ENCODE measurements at regions not wholly inside any gene's neighbourhood (a gene's known extent, or its start where the extent isn't known, plus 50 kb on each side); places are given as distances from the start of the nearest gene placed in this dataset.

GRCh38 chr5:8094304-8094703 lies 225.4 kb downstream of the MTRR start:
- DNase-seq (ENCODE audit: low read depth, low spot score): no peak
- no peaks in the 10 kb centered on the region for H4K20me1 ChIP-seq (ENCODE audit: control insufficient read depth, extremely low read depth, insufficient read depth, low read length)
- no peak overlapping the region for H3K4me2 ChIP-seq (ENCODE audit: control insufficient read depth, extremely low read depth, insufficient read depth, low read depth, low read length)
- H3K9me1 ChIP-seq (ENCODE audit: control insufficient read depth, extremely low read depth, insufficient read depth, low read length): no peaks in the 10 kb centered on the region
- no peak for TF ChIP-seq CTCF (optimal IDR thresholded peaks at IDR 0.05 in 1 of 3, IDR thresholded peaks at IDR 0.05 in 1 of 3, conservative IDR thresholded peaks at IDR 0.05 in 1 of 3; ENCODE audit: extremely low read depth in 1 of 3, insufficient read depth in 2 of 3, low read length in 3 of 3)
- no peak for TF ChIP-seq EZH2 (IDR thresholded peaks at IDR 0.05; ENCODE audit: low read length)
- no peaks in the 10 kb centered on the region for H3K4me1 ChIP-seq (ENCODE audit: control insufficient read depth, extremely low read depth, insufficient read depth, low read length)
- no peaks in the 10 kb centered on the region for H3K36me3 ChIP-seq (ENCODE audit: control insufficient read depth in 2 of 2, extremely low read depth in 1 of 2, insufficient read depth in 2 of 2, low read length in 2 of 2)
- no peaks in the 10 kb centered on the region for H3K9me3 ChIP-seq (ENCODE audit: control insufficient read depth, low read depth, low read length)
- H3K27ac ChIP-seq (ENCODE audit: control insufficient read depth, insufficient read depth, low read length): no peak overlapping the region
- H3K4me3 ChIP-seq (ENCODE audit: control insufficient read depth in 2 of 3, extremely low read depth in 1 of 3, insufficient read depth in 2 of 3, low read depth in 1 of 3, low read length in 3 of 3): no peak overlapping the region
- H3K79me2 ChIP-seq (ENCODE audit: control insufficient read depth, insufficient read depth, low read length): no peaks in the 10 kb centered on the region
- no peaks in the 10 kb centered on the region for H3K27me3 ChIP-seq (ENCODE audit: control insufficient read depth, extremely low read depth, insufficient read depth, low read length)
- FAIRE-seq: no peak
- H3K9ac ChIP-seq (ENCODE audit: control insufficient read depth, extremely low read depth, insufficient read depth, low read length): no peak overlapping the region
- H2AFZ ChIP-seq (ENCODE audit: control insufficient read depth, low read length): no peak overlapping the region
- dilution Hi-C loops (cut with MboI; ENCODE audit: extremely low pct_ligation_motif_present, low sequenced_read_pairs): no loop called here

GRCh38 chr5:8097146-8097545 lies 228.2 kb downstream of the MTRR start:
- H3K79me2 ChIP-seq (ENCODE audit: control insufficient read depth, insufficient read depth, low read length): no peaks in the 10 kb centered on the region
- no peaks in the 10 kb centered on the region for H3K9me3 ChIP-seq (ENCODE audit: control insufficient read depth, low read depth, low read length)
- no peaks in the 10 kb centered on the region for H4K20me1 ChIP-seq (ENCODE audit: control insufficient read depth, extremely low read depth, insufficient read depth, low read length)
- FAIRE-seq (no peak), DNase-seq (ENCODE audit: low read depth, low spot score) (no peak)
- H3K36me3 ChIP-seq (ENCODE audit: control insufficient read depth in 2 of 2, extremely low read depth in 1 of 2, insufficient read depth in 2 of 2, low read length in 2 of 2): no peaks in the 10 kb centered on the region
- H3K9me1 ChIP-seq (ENCODE audit: control insufficient read depth, extremely low read depth, insufficient read depth, low read length): no peaks in the 10 kb centered on the region
- TF ChIP-seq EZH2 (IDR thresholded peaks at IDR 0.05; ENCODE audit: low read length): no peak
- no peak for TF ChIP-seq CTCF (optimal IDR thresholded peaks at IDR 0.05 in 1 of 3, IDR thresholded peaks at IDR 0.05 in 1 of 3, conservative IDR thresholded peaks at IDR 0.05 in 1 of 3; ENCODE audit: extremely low read depth in 1 of 3, insufficient read depth in 2 of 3, low read length in 3 of 3)
- no peak overlapping the region for H3K4me2 ChIP-seq (ENCODE audit: control insufficient read depth, extremely low read depth, insufficient read depth, low read depth, low read length)
- no peak overlapping the region for H2AFZ ChIP-seq (ENCODE audit: control insufficient read depth, low read length)
- dilution Hi-C loops (cut with MboI; ENCODE audit: extremely low pct_ligation_motif_present, low sequenced_read_pairs): no loop called here
- no peak overlapping the region for H3K4me3 ChIP-seq (ENCODE audit: control insufficient read depth in 2 of 3, extremely low read depth in 1 of 3, insufficient read depth in 2 of 3, low read depth in 1 of 3, low read length in 3 of 3)
- no peak overlapping the region for H3K9ac ChIP-seq (ENCODE audit: control insufficient read depth, extremely low read depth, insufficient read depth, low read length)
- no peaks in the 10 kb centered on the region for H3K4me1 ChIP-seq (ENCODE audit: control insufficient read depth, extremely low read depth, insufficient read depth, low read length)
- no peaks in the 10 kb centered on the region for H3K27me3 ChIP-seq (ENCODE audit: control insufficient read depth, extremely low read depth, insufficient read depth, low read length)
- H3K27ac ChIP-seq (ENCODE audit: control insufficient read depth, insufficient read depth, low read length): no peak overlapping the region

All from keratinocyte (primary cell).